ENCODE measurements at regions not wholly inside any gene's neighbourhood (a gene's known extent, or its start where the extent isn't known, plus 50 kb on each side); places are given as distances from the start of the nearest gene placed in this dataset.

DNA sequence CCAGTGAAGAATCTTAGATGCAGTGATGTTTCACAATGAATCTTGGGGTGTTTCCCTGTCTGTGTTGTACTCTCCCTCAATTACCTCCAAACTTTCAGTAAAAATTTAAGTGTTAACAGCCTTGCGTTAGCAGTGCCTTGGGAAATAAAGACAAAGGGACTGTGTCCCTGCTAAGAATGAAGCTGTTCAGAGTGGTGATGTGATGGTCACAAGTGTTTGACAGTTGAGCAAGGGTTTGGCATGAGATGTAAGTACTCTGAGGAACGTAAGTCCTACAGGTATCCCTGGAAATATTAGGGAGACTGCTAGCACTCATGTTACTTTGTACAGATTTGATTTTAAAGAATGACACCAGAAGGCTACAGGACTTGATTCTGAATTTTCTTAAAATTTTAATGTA is 304.3 kb upstream of the DPH6 start:
- no peak overlapping the region for H3K4me3 ChIP-seq (ENCODE audit: low read length)
- TF ChIP-seq, protein P1, sequence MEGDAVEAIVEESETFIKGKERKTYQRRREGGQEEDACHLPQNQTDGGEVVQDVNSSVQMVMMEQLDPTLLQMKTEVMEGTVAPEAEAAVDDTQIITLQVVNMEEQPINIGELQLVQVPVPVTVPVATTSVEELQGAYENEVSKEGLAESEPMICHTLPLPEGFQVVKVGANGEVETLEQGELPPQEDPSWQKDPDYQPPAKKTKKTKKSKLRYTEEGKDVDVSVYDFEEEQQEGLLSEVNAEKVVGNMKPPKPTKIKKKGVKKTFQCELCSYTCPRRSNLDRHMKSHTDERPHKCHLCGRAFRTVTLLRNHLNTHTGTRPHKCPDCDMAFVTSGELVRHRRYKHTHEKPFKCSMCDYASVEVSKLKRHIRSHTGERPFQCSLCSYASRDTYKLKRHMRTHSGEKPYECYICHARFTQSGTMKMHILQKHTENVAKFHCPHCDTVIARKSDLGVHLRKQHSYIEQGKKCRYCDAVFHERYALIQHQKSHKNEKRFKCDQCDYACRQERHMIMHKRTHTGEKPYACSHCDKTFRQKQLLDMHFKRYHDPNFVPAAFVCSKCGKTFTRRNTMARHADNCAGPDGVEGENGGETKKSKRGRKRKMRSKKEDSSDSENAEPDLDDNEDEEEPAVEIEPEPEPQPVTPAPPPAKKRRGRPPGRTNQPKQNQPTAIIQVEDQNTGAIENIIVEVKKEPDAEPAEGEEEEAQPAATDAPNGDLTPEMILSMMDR (conservative IDR thresholded peaks at IDR 0.05; ENCODE audit: low read length), result no peak
- DNase-seq (ENCODE audit: low read depth), result no peak

DNA sequence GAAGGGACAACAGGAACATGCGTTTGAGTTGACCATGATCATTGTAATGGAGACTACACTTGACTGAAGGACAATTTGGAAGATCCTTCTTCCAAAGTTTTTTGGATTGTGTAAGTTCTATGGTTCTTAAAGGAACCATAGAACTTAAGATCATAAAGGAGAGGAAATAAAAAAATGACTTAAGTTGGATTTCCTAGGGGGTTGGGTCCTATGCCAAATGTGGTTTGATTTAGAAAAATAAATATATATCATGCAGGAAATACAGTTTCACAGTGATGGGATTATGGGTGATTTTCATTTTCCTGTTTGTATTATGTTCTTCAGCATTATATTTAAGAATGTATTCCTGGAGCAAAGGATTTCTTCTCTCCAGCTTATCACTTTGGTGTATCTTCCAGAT is 305.5 kb upstream of the DPH6 start:
- TF ChIP-seq, protein P1 (conservative IDR thresholded peaks at IDR 0.05; ENCODE audit: low read length), result no peak
- DNase-seq (ENCODE audit: low read depth), result no peak
- H3K4me3 ChIP-seq (ENCODE audit: low read length), result no peak overlapping the region

DNA sequence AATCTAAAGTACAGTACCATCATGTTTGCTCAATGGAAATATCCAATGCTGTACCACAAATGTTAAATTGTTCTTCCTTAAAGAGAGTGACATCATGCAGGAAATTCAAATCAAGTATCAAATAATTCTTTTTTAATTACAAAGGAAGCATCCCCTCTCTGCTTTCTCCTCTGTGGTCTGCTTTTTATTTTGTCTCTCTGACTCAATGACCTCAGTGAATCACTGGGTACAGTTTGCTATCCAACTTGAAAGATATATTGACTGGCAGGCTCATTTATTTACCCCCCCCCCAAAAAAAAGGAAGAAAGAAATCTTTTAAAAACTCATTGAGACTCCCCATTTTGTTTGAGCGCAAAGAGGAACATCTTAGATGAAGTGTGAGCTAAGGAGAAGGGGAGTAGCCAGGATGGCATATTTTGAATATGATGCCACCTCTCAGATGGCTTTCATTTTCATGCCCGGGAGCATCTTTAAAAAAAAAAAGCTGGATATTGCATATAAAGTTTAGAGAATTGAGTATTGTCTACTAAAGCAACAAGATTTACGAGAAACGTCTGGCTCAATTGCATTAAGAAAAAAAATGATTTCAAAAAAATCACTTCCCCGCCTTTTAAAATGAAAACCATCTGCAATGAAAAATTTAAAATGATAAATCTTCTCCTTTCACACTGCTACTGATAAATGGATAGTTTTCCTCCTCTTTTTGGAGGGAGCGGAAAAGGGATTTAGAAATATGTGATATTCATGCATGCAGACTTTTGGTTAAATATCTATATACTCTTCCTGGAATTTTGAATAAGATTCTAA is 307.1 kb upstream of the DPH6 start:
- peak; percentile 33 for DNase-seq (ENCODE audit: low read depth)
- TF ChIP-seq, protein P1 (conservative IDR thresholded peaks at IDR 0.05; ENCODE audit: low read length), result no peak
- H3K4me3 ChIP-seq (ENCODE audit: low read length), result no peak overlapping the region; the same call in 1 of the 2 replicates

GRCh38 chr15:35854316-35854715 is 308.4 kb upstream of the DPH6 start:
- TF ChIP-seq, protein P1 (conservative IDR thresholded peaks at IDR 0.05; ENCODE audit: low read length), result no peak
- DNase-seq (ENCODE audit: low read depth), result no peak
- H3K4me3 ChIP-seq (ENCODE audit: low read length), result no peak overlapping the region

GRCh38 chr15:35857567-35858226 is 311.7 kb upstream of the DPH6 start:
- no peak overlapping the region for H3K4me3 ChIP-seq (ENCODE audit: low read length)
- TF ChIP-seq, protein P1 (conservative IDR thresholded peaks at IDR 0.05; ENCODE audit: low read length), result no peak
- DNase-seq (ENCODE audit: low read depth), result no peak

GRCh38 chr15:35858707-35859106 is 312.7 kb upstream of the DPH6 start:
- H3K4me3 ChIP-seq (ENCODE audit: low read length), result no peak overlapping the region
- TF ChIP-seq, protein P1 (conservative IDR thresholded peaks at IDR 0.05; ENCODE audit: low read length), result no peak
- no peak for DNase-seq (ENCODE audit: low read depth)

DNA sequence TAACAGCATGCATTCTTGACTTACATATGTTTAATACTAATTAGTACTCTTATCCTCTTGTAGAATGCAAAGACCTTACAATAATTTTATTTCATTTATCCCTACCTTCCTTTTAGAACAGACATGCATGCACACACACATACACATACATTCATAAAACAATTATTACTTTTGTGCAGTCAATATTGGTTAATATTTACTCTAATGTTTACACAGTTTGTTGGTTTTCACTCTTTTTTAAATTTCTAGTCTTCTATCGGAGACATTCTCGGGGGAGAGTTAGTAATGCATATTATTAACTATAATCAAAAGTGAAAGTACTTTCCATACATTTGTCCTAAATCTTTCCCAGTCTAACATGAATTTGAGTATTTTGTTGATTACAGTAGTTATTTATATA is 317.7 kb upstream of the DPH6 start:
- DNase-seq (ENCODE audit: low read depth), result no peak
- TF ChIP-seq, protein P1 (conservative IDR thresholded peaks at IDR 0.05; ENCODE audit: low read length), result no peak
- H3K4me3 ChIP-seq (ENCODE audit: low read length), result no peak overlapping the region

Data from AG10803 (cell line).